Keratinocyte (primary cell): ENCODE measurements at regions not wholly inside any gene's neighbourhood (a gene's known extent, or its start where the extent isn't known, plus 50 kb on each side); places are given as distances from the start of the nearest gene placed in this dataset.

Experiments used
- DNase-seq: peaks from one replicate; pipeline ENCODE4 v3.0.0-alpha.2; 2011; ENCODE audit warnings: low read depth, missing footprints, low spot score
- FAIRE-seq: peaks from 2 replicates; lab custom pipeline; 2011; peaks lifted over from hg19 to GRCh38; lab: Jason Lieb, UNC
- H2AFZ ChIP-seq: 2 replicates; pipeline ENCODE4 v1.6.0; 2012; ENCODE audit warnings: low read length, control low read depth, inconsistent platforms; ENCODE audit not compliant: control insufficient read depth
- H3K27ac ChIP-seq: 2 replicates; pipeline ENCODE4 v1.5.1; 2011; ENCODE audit warnings: low read length; ENCODE audit not compliant: control insufficient read depth, insufficient read depth
- H3K27me3 ChIP-seq: 3 replicates; pipeline ENCODE4 v1.6.0; 2011; ENCODE audit warnings: low read length; ENCODE audit not compliant: control insufficient read depth, insufficient read depth; ENCODE audit errors: extremely low read depth
- H3K36me3 ChIP-seq, 2 experiments: 2 replicates in 1 of 2; 3 replicates in 1 of 2; pipeline ENCODE4 v1.5.1; 2011; ENCODE audit warnings: low read length in 2 of 2, mild to moderate bottlenecking in 1 of 2; ENCODE audit not compliant: control insufficient read depth in 2 of 2, insufficient read depth in 2 of 2; ENCODE audit errors: extremely low read depth in 1 of 2
- H3K4me1 ChIP-seq: 3 replicates; pipeline ENCODE4 v1.5.1; 2011; ENCODE audit warnings: low read length; ENCODE audit not compliant: control insufficient read depth, insufficient read depth; ENCODE audit errors: extremely low read depth
- H3K4me2 ChIP-seq: 3 replicates; pipeline ENCODE4 v1.6.0; 2011; ENCODE audit warnings: low read depth, low read length; ENCODE audit not compliant: control insufficient read depth, insufficient read depth; ENCODE audit errors: extremely low read depth
- H3K4me3 ChIP-seq, 3 experiments: fragments of 200-600 bp in 1 of 3; sonication (generic) in 1 of 3; 2 replicates in 2 of 3; 3 replicates in 1 of 3; pipeline ENCODE4 v1.5.1; 2011 to 2016; ENCODE audit warnings: low read length in 3 of 3, mild to moderate bottlenecking in 3 of 3, control low read depth in 2 of 3, inconsistent platforms in 1 of 3, low read depth in 1 of 3, mixed read lengths in 1 of 3, mixed run types in 1 of 3, moderate library complexity in 1 of 3; ENCODE audit not compliant: control insufficient read depth in 2 of 3, insufficient read depth in 2 of 3; ENCODE audit errors: extremely low read depth in 1 of 3
- H3K79me2 ChIP-seq: 2 replicates; pipeline ENCODE4 v1.6.0; 2012; ENCODE audit warnings: low read length; ENCODE audit not compliant: control insufficient read depth, insufficient read depth
- H3K9ac ChIP-seq: 3 replicates; pipeline ENCODE4 v1.6.0; 2011; ENCODE audit warnings: low read length; ENCODE audit not compliant: control insufficient read depth, insufficient read depth; ENCODE audit errors: extremely low read depth
- H3K9me1 ChIP-seq: 3 replicates; pipeline ENCODE4 v1.6.0; 2011; ENCODE audit warnings: low read length; ENCODE audit not compliant: control insufficient read depth, insufficient read depth; ENCODE audit errors: extremely low read depth
- H3K9me3 ChIP-seq: 2 replicates; pipeline ENCODE4 v1.5.1; 2012; ENCODE audit warnings: low read depth, low read length; ENCODE audit not compliant: control insufficient read depth
- H4K20me1 ChIP-seq: 3 replicates; pipeline ENCODE4 v1.6.0; 2011; ENCODE audit warnings: low read length; ENCODE audit not compliant: control insufficient read depth, insufficient read depth; ENCODE audit errors: extremely low read depth
- EZH2 ChIP-seq: IDR thresholded peaks from one replicate; pipeline ENCODE4 v1.6.1; 2012; ENCODE audit warnings: inconsistent platforms, mild to moderate bottlenecking, low read length, moderate library complexity
- dilution Hi-C: fragments of 300-500 bp; cut with MboI; formaldehyde crosslinking; loops from one replicate; pipeline ENCODE4 v1.7.0; 2020; ENCODE audit warnings: low sequenced_read_pairs; ENCODE audit not compliant: extremely low pct_ligation_motif_present
- TF ChIP-seq, protein P1 (sequence below), 3 experiments: IDR thresholded peaks in 1 of 3; conservative IDR thresholded peaks in 1 of 3; optimal IDR thresholded peaks in 1 of 3; 2 replicates in 2 of 3; 3 replicates in 1 of 3; pipeline versions ENCODE3 to v1.5.1; 2011; ENCODE audit warnings: low read length in 3 of 3, mild to moderate bottlenecking in 3 of 3, moderate library complexity in 2 of 3, control low read depth in 1 of 3, inconsistent platforms in 1 of 3; ENCODE audit not compliant: insufficient read depth in 2 of 3; ENCODE audit errors: extremely low read depth in 1 of 3

DNA sequence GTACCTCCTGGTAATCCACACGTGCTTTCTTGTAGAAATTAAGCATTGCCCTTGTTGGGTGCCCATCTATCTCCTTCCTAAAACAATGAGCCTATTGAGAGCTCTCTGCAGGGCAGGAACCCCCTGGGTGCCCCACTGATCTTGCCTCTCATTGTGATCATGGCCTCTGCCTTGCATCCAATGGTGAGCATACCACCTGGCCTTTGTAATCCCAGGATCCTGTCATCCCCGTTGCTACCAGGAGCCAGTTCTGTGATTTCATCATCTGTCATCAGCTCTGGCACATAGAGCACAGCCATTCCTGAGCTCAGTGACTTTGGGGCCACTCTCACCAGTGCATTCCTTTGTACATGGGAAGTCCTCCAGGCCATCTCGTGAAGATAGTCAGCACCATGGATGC, 381.0 kb upstream of the ID2 start:
- dilution Hi-C loops, result no loop called here
- Histone ChIP-seq H3K4me2 (no peak overlapping the region), H3K27me3 (no peaks in the 10 kb centered on the region), H4K20me1 (no peaks in the 10 kb centered on the region), H3K27ac (no peak overlapping the region), H3K79me2 (no peaks in the 10 kb centered on the region), H3K4me3 (no peak overlapping the region), H3K36me3 (no peaks in the 10 kb centered on the region), H2AFZ (no peak overlapping the region), H3K9me1 (no peaks in the 10 kb centered on the region), H3K9ac (no peak overlapping the region), H3K9me3 (no peaks in the 10 kb centered on the region), H3K4me1 (no peaks in the 10 kb centered on the region)
- no peak for FAIRE-seq
- no peak for TF ChIP-seq EZH2
- TF ChIP-seq, protein P1, sequence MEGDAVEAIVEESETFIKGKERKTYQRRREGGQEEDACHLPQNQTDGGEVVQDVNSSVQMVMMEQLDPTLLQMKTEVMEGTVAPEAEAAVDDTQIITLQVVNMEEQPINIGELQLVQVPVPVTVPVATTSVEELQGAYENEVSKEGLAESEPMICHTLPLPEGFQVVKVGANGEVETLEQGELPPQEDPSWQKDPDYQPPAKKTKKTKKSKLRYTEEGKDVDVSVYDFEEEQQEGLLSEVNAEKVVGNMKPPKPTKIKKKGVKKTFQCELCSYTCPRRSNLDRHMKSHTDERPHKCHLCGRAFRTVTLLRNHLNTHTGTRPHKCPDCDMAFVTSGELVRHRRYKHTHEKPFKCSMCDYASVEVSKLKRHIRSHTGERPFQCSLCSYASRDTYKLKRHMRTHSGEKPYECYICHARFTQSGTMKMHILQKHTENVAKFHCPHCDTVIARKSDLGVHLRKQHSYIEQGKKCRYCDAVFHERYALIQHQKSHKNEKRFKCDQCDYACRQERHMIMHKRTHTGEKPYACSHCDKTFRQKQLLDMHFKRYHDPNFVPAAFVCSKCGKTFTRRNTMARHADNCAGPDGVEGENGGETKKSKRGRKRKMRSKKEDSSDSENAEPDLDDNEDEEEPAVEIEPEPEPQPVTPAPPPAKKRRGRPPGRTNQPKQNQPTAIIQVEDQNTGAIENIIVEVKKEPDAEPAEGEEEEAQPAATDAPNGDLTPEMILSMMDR (optimal IDR thresholded peaks at IDR 0.05 in 1 of 3, IDR thresholded peaks at IDR 0.05 in 1 of 3, conservative IDR thresholded peaks at IDR 0.05 in 1 of 3; ENCODE audit: extremely low read depth in 1 of 3, insufficient read depth in 2 of 3, low read length in 3 of 3), result no peak
- DNase-seq, result no peak

DNA sequence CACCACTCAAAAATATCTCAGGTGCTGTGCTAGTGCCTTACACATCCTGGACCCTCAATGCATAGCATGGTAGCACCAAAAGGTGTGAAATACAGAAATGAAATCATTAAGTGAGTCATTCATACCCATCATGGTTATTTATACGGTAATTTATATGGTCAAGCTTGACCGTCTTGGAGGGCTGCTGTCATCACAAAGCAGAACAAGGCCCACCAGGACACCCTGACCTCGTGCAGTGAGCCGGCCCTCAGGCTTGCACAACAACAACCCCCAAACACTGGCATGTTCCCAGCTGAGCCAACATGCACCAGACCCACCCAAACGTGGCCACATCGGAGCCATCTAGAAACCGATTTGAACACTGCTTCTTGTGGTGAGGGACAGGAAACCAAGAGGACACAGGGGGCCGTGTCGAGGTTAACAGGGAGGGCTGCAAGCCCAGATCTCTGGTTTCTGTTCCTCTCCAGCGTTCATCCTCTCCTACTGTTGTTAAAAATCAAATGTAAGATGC, 378.5 kb upstream of the ID2 start:
- H3K79me2 ChIP-seq, result no peaks in the 10 kb centered on the region
- no peaks in the 10 kb centered on the region for H3K9me3 ChIP-seq
- no peak for TF ChIP-seq EZH2
- TF ChIP-seq, protein P1 (optimal IDR thresholded peaks at IDR 0.05 in 1 of 3, IDR thresholded peaks at IDR 0.05 in 1 of 3, conservative IDR thresholded peaks at IDR 0.05 in 1 of 3; ENCODE audit: extremely low read depth in 1 of 3, insufficient read depth in 2 of 3, low read length in 3 of 3), result no peak
- H3K27ac ChIP-seq, result no peak overlapping the region
- no peak overlapping the region for H3K9ac ChIP-seq
- dilution Hi-C loops, result no loop called here
- H3K4me1 ChIP-seq, result peaks cover 13% of the 10 kb centered on the region
- DNase-seq, result no peak
- no peaks in the 10 kb centered on the region for H3K9me1 ChIP-seq
- H3K4me2 ChIP-seq, result no peak overlapping the region
- no peaks in the 10 kb centered on the region for H3K36me3 ChIP-seq
- no peak overlapping the region for H2AFZ ChIP-seq
- no peaks in the 10 kb centered on the region for H4K20me1 ChIP-seq
- no peak for FAIRE-seq
- no peaks in the 10 kb centered on the region for H3K27me3 ChIP-seq
- H3K4me3 ChIP-seq, result no peak overlapping the region
